Right hindlimb (tissue), 1 donor: ENCODE measurements at regions not wholly inside any gene's neighbourhood (a gene's known extent, or its start where the extent isn't known, plus 50 kb on each side); places are given as distances from the start of the nearest gene placed in this dataset.
"Not testable (repeated sequence)": the region's sequence is repeated elsewhere in the genome, so short reads cannot be mapped to it uniquely, and the experiment has no call there.

Source experiments
- DNase-seq: peaks from one replicate; pipeline ENCODE4 v3.0.0-alpha.2; 2018

GRCh38 chr2:40957508-40957907 lies 505.6 kb upstream of the SLC8A1 start:
- DNase-seq = no peak

- peak; percentile 23 for DNase-seq
Observed at GRCh38 chr2:40962026-40962425, 510.1 kb upstream of the SLC8A1 start.

- DNase-seq = no peak
Observed at GRCh38 chr2:40964509-40965250, 512.8 kb upstream of the SLC8A1 start.

GRCh38 chr2:40967451-40967850 lies 515.6 kb upstream of the SLC8A1 start:
- no peak for DNase-seq

GRCh38 chr2:40975151-40975550 lies 523.3 kb upstream of the SLC8A1 start:
- no peak for DNase-seq

GRCh38 chr2:40997362-40997761 lies 545.5 kb upstream of the SLC8A1 start:
- DNase-seq = no peak

- no peak for DNase-seq
Observed at GRCh38 chr2:41000374-41000773, 548.5 kb upstream of the SLC8A1 start.

- no peak for DNase-seq
Observed at GRCh38 chr2:41000906-41001305, 549.0 kb upstream of the SLC8A1 start.

- no peak for DNase-seq
Observed at GRCh38 chr2:41004700-41005099, 552.8 kb upstream of the SLC8A1 start.

- DNase-seq = no peak
Observed at GRCh38 chr2:41020358-41020757, 568.5 kb upstream of the SLC8A1 start.

GRCh38 chr2:41024816-41025215 lies 572.9 kb upstream of the SLC8A1 start:
- DNase-seq = no peak

- no peak for DNase-seq
Observed at GRCh38 chr2:41026613-41027012, 574.7 kb upstream of the SLC8A1 start.

GRCh38 chr2:41027095-41027494 lies 575.2 kb upstream of the SLC8A1 start:
- no peak for DNase-seq

GRCh38 chr2:41031282-41031681 lies 579.4 kb upstream of the SLC8A1 start:
- no peak for DNase-seq

- DNase-seq = no peak
Observed at GRCh38 chr2:41032715-41033114, 580.8 kb upstream of the SLC8A1 start.

- DNase-seq = no peak
Observed at GRCh38 chr2:41033127-41033526, 581.2 kb upstream of the SLC8A1 start.

- DNase-seq = no peak
Observed at GRCh38 chr2:41038408-41038807, 586.5 kb upstream of the SLC8A1 start.

- not testable (repeated sequence) for DNase-seq
Observed at GRCh38 chr2:41039750-41040149, 587.9 kb upstream of the SLC8A1 start.

GRCh38 chr2:41040782-41041520 lies 589.1 kb upstream of the SLC8A1 start:
- DNase-seq = no peak

- no peak for DNase-seq
Observed at GRCh38 chr2:41042343-41042742, 590.5 kb upstream of the SLC8A1 start.

- DNase-seq = peak; percentile 69
Observed at GRCh38 chr2:41061356-41061755, 609.5 kb upstream of the SLC8A1 start.

- DNase-seq = no peak
Observed at GRCh38 chr2:41062336-41062735, 610.4 kb upstream of the SLC8A1 start.

GRCh38 chr2:41066168-41066567 lies 614.3 kb upstream of the SLC8A1 start:
- no peak for DNase-seq

GRCh38 chr2:41068740-41069139 lies 616.9 kb upstream of the SLC8A1 start:
- no peak for DNase-seq

GRCh38 chr2:41078341-41078740 lies 626.5 kb upstream of the SLC8A1 start:
- DNase-seq = no peak
